GM06990 (cell line): ENCODE measurements at regions not wholly inside any gene's neighbourhood (a gene's known extent, or its start where the extent isn't known, plus 50 kb on each side); places are given as distances from the start of the nearest gene placed in this dataset.

Experiments used
- DNase-seq: peaks from one replicate; pipeline ENCODE4 v3.0.0-alpha.2; 2011; ENCODE audit not compliant: insufficient read length; ENCODE audit errors: extremely low read depth
- H3K27me3 ChIP-seq: replicated peaks from 2 replicates; pipeline ENCODE4 v1.6.0; 2011; ENCODE audit warnings: low read length; ENCODE audit not compliant: control insufficient read depth, insufficient read depth
- H3K36me3 ChIP-seq: 2 replicates; pipeline ENCODE4 v1.5.1; 2011; ENCODE audit warnings: low read length; ENCODE audit not compliant: control insufficient read depth, insufficient read depth
- H3K4me3 ChIP-seq: replicated peaks from 2 replicates; pipeline ENCODE4 v1.5.1; 2011; ENCODE audit warnings: low read depth, mild to moderate bottlenecking, control low read depth, low read length
- TF ChIP-seq, protein P1 (sequence below): IDR thresholded peaks from 2 replicates; pipeline ENCODE4 v1.5.1; 2011; ENCODE audit warnings: low read length, control low read depth, mild to moderate bottlenecking, inconsistent platforms; ENCODE audit not compliant: insufficient read depth, poor library complexity, severe bottlenecking

DNA sequence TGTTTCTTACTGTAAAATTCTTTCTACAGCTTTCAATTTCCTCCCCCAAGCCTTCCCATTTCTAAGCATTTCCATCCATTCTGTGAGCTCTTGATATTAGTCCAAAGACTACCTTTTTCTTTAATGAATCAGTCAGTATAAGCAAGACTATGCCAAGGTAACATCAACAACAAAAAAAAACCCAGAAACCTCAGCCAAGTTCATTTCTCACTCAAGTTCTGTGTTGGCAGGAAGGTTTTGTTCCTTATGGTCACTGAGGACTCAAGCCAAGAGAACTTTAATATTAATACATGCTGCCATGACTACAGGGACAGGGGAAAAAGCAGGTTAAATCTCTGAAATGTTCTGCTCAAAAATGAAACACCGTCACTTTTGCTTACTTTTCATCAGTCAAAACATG, 621.2 kb upstream of the NRP1 start:
- H3K4me3 ChIP-seq, result no peak overlapping the region
- DNase-seq, result no peak
- H3K36me3 ChIP-seq, result no peaks in the 10 kb centered on the region
- TF ChIP-seq, protein P1, sequence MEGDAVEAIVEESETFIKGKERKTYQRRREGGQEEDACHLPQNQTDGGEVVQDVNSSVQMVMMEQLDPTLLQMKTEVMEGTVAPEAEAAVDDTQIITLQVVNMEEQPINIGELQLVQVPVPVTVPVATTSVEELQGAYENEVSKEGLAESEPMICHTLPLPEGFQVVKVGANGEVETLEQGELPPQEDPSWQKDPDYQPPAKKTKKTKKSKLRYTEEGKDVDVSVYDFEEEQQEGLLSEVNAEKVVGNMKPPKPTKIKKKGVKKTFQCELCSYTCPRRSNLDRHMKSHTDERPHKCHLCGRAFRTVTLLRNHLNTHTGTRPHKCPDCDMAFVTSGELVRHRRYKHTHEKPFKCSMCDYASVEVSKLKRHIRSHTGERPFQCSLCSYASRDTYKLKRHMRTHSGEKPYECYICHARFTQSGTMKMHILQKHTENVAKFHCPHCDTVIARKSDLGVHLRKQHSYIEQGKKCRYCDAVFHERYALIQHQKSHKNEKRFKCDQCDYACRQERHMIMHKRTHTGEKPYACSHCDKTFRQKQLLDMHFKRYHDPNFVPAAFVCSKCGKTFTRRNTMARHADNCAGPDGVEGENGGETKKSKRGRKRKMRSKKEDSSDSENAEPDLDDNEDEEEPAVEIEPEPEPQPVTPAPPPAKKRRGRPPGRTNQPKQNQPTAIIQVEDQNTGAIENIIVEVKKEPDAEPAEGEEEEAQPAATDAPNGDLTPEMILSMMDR, result no peak
- no peaks in the 10 kb centered on the region for H3K27me3 ChIP-seq

DNA sequence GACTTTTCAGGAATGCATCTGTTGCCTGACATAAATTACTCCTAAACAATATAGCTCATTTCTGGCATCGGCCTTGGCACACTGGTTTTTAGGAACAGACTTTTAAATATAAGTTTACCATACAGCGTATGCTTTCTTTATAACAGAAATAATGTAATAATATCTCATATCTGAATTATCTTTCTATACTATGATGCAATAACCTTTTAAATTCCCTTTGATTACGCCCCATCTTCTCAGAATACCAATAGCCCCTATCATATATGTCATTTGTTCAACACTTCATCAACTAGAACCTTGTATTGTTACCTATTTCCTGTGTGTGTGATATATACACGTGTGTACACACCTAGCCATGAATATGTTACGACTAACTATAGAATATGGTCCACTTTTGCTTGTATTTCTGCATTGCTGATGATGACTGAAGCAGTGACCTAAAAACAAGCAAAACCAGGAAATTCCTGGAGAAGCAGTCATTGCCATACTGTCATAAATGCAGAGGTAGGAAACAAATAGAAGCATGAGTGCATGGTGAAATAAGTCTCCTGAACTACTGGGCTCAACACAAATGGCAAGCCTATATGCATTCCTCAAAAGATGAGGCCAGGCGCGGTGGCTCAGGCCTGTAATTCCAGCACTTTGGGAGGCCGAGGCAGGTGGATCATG, 618.4 kb upstream of the NRP1 start:
- DNase-seq, result no peak
- TF ChIP-seq, protein P1, result no peak
- Histone ChIP-seq H3K4me3 (no peak overlapping the region), H3K27me3 (no peaks in the 10 kb centered on the region), H3K36me3 (no peaks in the 10 kb centered on the region)

DNA sequence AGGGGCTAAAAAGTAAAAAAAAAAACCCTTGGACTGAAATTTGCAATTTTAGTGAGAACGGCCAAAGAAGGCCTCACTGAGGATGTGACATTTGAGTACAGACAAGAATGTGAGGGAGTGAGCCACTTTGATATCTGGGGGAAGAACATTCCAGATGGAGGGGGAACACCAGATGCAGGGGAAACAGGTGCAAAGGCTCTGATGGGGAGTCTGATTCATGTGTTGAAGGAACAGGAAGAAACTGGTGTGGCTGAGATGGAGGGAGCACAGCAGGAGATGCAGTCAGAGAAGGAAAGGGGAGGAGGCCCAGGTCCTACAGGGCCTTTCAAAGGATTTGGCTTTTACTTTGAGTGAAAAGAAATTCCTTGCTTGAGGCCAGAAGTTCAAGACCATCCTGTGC, 615.7 kb upstream of the NRP1 start:
- Histone ChIP-seq H3K27me3 (no peaks in the 10 kb centered on the region), H3K4me3 (no peak overlapping the region), H3K36me3 (no peaks in the 10 kb centered on the region)
- TF ChIP-seq, protein P1, result no peak
- DNase-seq, result no peak

DNA sequence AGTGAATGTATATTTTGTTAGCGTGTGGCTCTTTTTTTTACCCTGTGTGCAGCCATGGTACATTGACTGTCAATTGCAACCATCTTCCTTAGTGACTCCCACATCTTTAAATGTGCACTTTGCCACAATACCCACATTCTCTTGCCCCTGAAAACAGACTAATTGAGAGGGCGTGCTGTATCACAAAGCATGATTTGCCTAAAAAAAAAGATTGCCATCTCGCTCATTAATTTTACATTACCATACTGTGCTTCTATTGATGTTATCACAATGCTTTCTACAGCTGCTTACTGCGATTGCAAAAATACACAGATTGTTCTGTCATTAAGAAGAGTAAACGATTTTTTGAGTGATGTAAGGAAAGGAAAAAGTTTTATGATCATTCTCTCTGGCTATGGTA, 613.1 kb upstream of the NRP1 start:
- H3K27me3 ChIP-seq, result no peaks in the 10 kb centered on the region
- TF ChIP-seq, protein P1, result no peak
- DNase-seq, result no peak
- no peak overlapping the region for H3K4me3 ChIP-seq
- no peaks in the 10 kb centered on the region for H3K36me3 ChIP-seq

DNA sequence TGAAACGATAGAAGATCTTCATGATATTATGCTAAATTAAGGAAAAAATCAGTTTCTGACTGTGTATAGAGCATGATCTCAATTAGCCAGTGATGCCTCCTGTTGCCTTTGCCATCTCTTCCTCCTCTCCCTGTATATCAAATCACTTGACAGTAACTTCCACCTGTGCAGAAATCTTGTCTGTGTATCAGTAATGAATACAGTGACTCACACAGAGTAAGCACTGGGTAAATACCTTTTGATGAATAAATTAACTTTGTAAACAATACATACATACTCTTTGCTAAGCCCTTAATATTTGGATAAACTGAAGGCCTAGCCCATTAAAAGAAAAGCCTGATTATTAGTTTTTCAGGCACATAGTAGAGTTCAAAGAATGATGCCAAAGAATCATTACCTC, 610.6 kb upstream of the NRP1 start:
- no peak for DNase-seq
- no peaks in the 10 kb centered on the region for H3K27me3 ChIP-seq
- H3K4me3 ChIP-seq, result no peak overlapping the region
- no peaks in the 10 kb centered on the region for H3K36me3 ChIP-seq
- TF ChIP-seq, protein P1, result no peak

DNA sequence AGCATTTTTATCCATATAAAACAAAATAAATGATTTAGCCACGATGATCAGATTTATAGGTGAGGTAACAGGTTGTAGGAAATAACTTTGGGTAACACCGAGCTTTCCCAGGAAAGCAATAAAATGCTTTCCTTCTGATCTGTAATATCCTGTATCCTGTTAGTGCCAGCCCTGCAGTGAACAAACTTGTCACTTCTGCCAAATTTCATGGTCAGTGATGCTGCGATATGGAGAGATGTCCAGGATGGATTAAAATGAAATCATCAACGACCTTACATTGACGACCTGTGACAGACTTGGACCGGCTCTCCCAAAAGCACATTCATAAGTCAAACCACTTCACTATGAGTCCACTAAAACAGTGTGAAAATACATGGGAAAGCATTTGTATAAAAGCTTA, 608.0 kb upstream of the NRP1 start:
- no peaks in the 10 kb centered on the region for H3K27me3 ChIP-seq
- TF ChIP-seq, protein P1, result no peak
- DNase-seq, result no peak
- H3K36me3 ChIP-seq, result no peaks in the 10 kb centered on the region
- H3K4me3 ChIP-seq, result no peak overlapping the region
